ENCODE measurements at regions not wholly inside any gene's neighbourhood (a gene's known extent, or its start where the extent isn't known, plus 50 kb on each side); places are given as distances from the start of the nearest gene placed in this dataset.
"Not testable (repeated sequence)": the region's sequence is repeated elsewhere in the genome, so short reads cannot be mapped to it uniquely, and the experiment has no call there.

DNA sequence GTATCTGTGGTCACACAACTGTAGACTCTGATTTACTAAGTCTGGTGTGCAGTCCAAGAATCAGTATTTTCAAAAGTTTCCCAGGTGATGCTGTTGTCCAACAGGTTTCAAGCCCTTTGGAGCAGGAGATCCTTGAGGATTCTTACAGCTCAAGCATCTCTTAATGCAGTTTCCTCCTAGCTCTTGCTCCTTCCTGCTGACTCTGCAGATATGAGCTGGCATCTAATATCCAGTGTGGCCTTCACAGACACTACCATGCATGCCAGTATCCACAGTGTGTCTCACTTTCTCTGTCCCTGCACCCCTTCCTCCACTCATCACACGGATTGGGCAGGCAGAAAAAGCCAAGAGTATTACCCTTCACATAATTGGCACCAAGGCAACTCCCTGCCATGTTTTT lies 182.2 kb upstream of the TNC start:
- DNase-seq (ENCODE audit: extremely low read depth in 1 of 2, low read depth in 1 of 2), result no peak

- DNase-seq (ENCODE audit: extremely low read depth in 1 of 2, low read depth in 1 of 2), result no peak
Measured at GRCh38 chr9:115300874-115301273, 182.9 kb upstream of the TNC start.

DNA sequence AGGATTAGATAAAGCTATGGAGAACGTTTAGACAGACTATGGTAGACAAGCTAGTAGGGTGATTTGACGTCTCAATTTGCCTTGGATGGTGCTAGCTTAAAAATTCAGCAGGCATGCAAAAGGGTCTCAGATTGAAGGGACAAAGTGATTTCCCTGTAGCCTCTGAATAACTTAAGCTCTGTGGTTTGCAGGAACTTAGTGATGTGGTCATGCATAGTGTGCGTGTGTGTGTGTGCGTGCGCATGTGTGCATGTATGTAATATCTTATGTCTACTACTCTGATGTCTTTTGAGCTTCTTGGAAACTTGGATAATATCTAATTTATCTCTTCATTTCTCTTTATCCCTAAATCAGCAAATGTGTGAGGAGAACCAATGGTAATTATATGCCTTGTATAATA lies 183.6 kb upstream of the TNC start:
- DNase-seq (ENCODE audit: extremely low read depth in 1 of 2, low read depth in 1 of 2), result no peak

DNA sequence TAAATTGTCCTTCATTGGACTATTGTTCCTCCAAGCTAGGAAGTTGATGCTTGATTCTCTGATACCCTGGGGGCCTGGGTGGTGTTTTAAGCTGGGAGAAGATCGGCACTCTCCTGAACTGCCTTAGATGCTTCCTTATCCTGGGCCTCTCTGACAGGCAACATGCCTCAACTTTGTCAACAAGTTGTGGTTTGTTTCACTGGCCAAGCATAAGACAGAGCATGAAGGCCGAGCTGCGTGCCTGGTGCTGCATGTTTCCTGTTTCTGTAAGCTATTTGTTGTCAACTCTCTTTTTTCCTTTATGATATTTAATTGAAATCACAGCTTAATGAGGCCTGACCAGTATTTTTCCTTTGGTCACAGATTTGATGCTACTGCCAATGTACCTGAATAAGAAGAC lies 187.6 kb upstream of the TNC start:
- no peak for DNase-seq (ENCODE audit: extremely low read depth in 1 of 2, low read depth in 1 of 2)

GRCh38 chr9:115306865-115307264 lies 188.9 kb upstream of the TNC start:
- DNase-seq (ENCODE audit: extremely low read depth in 1 of 2, low read depth in 1 of 2), result no peak

DNA sequence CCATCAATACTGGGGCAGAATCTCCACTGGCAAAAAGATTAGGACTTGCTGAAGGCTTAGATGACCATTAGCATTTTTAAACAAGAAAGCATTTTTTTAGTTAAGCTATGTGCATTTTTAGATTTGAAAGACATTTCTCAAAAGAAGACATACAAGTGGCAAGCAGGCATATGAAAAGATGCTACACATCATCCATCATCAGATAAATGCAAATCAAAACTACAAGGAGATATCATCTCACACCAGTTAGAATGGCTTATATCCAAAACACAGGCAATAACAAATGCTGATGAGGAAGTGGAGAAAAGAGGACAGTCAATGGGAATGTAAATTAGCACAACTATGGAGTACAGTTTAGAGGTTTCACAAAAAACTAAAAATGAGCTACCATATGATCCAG lies 195.6 kb upstream of the TNC start:
- DNase-seq (ENCODE audit: extremely low read depth in 1 of 2, low read depth in 1 of 2), result no peak

DNA sequence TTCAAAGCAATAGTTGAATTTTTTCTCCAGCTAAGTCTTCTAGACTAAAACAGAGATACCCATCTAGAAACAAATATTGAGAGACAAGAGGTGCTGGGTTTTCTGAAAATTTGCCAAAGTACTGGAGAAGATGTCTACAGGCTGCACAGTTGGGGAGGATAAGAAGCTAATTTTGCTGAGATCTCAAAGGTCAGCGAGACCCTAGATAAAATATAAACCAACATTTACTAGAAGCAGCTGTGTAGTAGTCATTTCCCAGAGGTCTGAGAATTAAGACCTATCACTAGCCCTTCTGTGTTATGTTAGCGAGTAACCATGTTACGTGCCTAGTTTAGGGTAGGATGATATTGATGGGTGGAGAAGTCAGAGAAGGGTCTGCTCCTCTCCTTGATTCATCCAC lies 208.5 kb upstream of the TNC start:
- no peak for DNase-seq (ENCODE audit: extremely low read depth in 1 of 2, low read depth in 1 of 2)

DNA sequence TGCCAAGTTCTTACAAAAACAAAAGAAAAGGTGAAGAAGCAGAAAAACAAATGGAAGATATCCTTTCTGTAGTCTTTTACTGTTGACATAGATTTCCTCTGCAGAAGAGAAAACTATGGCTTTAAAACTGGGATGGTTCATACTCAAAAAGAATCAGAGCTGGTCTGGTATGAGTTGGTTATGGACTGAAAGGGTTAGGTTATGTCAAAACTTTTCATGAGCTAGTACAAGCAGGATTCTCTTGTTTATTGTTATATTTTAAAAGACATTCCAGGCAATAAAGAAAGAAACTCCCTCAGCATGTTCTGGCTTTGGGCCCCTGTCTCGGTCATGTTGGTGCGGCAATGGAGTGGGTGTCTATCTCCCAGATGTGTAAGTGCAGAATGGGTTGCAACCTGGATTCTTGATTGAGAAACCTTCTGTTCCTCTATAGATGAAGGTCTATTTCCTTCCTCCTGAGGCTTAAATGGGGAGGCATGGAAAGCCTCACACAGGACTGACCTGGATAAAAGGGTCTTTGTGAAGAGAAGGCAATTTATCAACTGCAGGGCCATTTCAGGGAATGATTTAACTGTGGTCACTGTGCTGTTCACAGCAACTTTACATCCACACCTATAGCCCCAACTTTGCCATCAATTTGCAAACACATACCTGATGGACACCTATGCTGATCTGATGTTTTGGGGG lies 209.6 kb upstream of the TNC start:
- no peak for DNase-seq (ENCODE audit: extremely low read depth in 1 of 2, low read depth in 1 of 2)

DNA sequence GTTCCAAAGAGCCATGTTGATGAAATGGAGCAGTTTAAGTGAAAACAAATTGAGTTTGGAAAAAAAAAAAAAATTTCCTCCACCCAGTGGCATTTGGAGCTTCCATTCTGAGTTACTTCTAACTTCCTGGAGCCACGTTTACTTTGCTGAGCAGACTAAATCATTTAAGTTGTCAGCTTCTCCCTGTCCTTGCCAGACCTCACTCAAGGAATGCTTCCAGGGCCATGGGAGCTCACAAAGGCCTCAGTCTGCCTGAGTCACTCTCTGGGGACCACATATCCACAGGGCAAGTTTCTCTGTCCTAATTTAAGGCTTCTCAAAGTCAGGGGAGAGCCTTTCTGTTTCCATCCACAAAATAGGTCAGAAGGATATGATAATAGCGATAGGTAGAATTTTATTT lies 210.3 kb upstream of the TNC start:
- DNase-seq (ENCODE audit: extremely low read depth in 1 of 2, low read depth in 1 of 2), result no peak

DNA sequence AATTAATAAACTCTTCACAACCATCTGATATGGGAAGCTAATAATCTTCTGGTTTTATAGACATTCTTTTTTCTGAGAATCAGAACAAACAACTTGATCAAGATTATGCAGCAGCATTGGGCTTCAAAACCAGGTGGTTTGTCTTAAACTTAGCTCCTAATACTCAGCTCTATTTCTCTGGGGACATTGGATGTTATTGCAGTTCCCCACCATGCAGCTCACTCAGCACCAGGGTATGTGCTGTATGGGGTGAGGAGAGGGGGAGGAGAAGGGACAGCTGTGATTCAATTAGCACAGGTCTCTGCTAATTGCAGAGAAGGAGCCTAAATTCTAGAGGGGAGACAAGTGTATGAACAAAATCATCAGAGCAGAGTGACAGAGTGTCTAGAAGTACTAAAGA lies 210.7 kb upstream of the TNC start:
- no peak for DNase-seq (ENCODE audit: extremely low read depth in 1 of 2, low read depth in 1 of 2)

DNA sequence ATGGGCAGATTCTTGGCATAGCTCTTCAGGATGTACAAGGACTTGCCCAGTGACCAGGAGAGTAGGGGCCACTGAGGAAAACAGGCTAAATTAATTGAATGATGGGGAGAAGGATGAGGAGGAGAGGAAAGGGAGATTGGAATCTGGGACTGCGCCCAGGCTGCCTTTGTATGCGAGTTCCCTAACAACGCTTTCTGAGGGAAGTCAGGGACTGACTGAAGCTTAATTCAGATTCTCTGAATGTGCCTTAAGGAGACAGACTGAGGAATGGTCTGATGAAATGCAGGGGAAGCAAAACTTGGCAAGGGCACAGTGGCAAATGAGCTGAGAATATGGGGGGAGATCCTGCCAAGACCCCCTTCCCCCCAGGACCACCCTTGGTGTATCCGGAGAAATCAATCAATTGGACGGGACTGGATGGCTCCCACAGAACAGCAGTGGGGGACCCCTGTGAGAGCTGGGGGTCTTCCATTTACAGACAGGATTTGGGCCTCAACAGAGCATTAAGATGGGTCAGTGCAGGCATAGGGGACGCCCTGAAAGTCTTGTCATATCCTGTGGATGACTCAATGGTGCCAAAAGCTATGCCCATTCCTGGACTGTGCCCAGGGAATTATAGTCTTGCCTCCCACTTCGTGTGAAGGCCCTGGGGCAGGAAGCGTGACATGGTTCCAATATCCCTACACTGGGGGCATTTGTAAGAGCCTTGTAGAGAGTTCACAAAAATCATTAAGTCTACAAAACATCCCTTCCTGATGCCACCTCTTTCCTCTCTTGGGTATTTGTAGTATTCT lies 215.5 kb upstream of the TNC start:
- no peak for DNase-seq (ENCODE audit: extremely low read depth in 1 of 2, low read depth in 1 of 2)

DNA sequence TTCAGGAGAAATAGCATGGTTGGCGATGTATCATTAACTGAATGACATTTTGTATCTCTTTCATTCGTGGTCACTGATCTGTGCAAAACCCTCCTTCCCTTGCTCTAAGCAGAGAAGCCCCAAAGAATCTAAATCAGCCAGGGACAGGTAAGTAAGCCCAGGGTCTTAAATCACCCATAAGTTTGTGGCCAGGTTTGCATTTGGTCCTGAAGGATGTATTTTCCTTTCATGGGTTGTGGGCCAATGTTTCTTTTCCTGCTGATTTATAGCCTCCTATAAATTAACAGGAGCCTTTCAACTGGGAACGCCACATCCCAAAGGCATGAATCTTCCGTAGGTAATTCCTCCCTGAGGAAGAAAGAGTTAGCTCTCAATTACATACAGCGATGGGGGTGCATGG lies 217.5 kb upstream of the TNC start:
- DNase-seq (ENCODE audit: extremely low read depth in 1 of 2, low read depth in 1 of 2), result no peak

- DNase-seq (ENCODE audit: extremely low read depth in 1 of 2, low read depth in 1 of 2), result no peak
Measured at GRCh38 chr9:115340314-115340713, 222.4 kb upstream of the TNC start.

DNA sequence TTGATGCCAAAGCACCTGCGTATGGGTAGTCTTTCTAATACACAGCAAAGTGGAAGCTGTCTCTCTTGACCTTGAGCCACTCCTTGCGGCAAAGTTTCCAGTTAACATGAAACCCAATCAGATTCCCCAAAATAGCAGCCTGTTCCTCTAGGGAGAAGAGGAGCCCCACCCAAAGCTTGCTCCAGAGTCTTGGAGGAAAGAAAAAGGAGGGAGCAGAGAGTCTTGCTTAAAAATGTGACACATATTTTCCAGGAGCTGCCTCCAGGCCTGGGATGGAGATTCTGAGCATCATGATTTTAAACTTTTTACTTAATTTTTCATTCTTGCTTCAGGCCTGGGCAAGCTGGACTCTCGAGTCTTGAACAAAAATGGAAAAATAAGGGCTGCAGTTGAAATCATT lies 223.5 kb upstream of the TNC start:
- DNase-seq (ENCODE audit: extremely low read depth in 1 of 2, low read depth in 1 of 2), result no peak

GRCh38 chr9:115347776-115348175 lies 229.8 kb upstream of the TNC start:
- DNase-seq (ENCODE audit: extremely low read depth in 1 of 2, low read depth in 1 of 2), result not testable (repeated sequence)

DNA sequence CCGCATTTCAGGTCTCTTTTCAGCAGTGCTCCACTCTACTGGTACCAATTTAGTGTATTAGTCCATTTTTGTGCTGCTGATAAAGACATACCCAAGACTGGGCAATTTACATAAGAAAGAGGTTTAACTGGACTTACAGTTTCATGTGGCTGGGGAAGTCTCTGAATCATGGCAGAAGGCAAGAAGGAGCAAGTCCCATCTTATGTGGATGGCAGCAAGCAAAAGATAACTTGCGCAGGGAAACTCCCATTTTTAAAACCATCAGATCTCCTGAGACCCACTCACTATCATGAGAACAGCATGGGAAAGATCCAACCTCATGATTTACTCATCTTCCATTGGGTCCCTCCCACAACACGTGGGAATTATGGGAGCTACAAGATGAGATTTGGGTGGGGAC lies 231.0 kb upstream of the TNC start:
- DNase-seq (ENCODE audit: extremely low read depth in 1 of 2, low read depth in 1 of 2), result not testable (repeated sequence)

- DNase-seq (ENCODE audit: extremely low read depth in 1 of 2, low read depth in 1 of 2), result no peak
Measured at GRCh38 chr9:115349542-115349941, 231.6 kb upstream of the TNC start.

DNA sequence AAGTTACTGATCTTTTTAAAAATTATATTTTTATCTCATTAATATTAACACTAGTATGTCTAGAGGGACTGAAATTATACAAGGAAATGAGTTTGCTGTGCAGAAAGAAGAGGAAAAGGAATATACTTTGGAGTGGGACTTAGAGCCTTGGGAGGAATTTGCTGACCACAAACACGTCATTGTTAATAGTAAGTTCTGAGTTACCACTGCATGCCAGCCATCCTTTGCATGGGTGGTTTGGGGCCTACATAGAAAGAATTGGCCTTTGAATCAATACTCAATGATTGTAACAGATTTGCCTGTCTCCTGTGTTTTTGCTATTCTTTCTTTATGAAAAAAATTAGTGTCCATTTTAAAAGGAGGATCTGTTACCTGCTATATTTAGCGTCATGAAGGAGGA lies 232.6 kb upstream of the TNC start:
- DNase-seq (ENCODE audit: extremely low read depth in 1 of 2, low read depth in 1 of 2), result no peak

DNA sequence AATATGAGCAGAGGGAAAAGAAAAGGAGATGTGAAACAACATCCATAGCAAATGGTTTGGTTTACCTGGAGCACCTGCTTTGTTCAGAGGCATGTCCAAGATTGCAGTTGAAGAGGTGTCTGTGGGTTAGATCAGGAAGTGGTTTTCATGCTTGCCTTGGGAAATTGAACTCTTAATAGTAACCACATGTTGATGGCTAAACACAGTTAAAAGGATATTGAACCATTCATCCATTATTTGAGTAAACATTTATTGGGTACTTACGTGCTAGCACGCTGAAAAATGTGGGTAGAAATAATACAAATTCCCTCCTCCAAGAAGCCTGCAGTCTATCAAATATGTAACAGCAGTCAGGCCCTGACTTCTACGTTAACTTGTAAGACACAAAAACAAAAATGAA lies 235.7 kb upstream of the TNC start:
- no peak for DNase-seq (ENCODE audit: extremely low read depth in 1 of 2, low read depth in 1 of 2)

GRCh38 chr9:115357821-115358220 lies 239.9 kb upstream of the TNC start:
- DNase-seq (ENCODE audit: extremely low read depth in 1 of 2, low read depth in 1 of 2), result no peak

DNA sequence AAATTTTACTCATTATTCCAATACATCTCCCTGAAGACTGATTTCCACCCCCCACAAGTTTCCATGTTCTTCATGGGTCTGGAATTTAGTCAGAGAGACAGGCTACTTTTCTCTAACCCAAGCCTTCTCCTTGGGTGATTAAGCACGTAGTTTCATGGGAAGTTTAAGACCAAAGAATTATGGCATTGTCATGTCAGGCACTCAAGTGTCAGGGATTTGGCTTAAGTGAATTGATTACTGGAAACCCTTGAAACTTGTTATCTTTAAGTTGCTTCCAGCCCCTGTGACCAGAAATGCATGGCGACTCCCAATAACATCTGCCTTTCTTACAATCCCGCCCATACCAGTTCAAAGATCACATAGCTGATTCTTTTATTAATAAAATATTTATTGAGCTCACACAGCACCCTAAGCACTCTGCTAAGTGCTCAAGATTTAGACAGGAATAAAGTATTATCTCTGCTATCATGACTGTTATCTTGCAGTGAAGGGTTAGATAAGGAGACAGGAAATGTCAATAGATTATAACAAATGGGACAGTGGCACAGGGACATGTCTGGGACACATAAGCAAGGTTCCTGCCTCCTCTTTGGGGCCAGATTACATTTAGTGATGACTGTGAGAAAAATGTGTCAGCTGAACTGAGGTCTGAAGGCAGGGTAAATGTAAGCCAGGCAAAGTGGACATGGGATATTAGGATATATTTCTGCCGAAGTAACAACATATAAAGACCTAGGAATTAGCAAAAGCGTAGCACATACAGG lies 241.2 kb upstream of the TNC start:
- no peak for DNase-seq (ENCODE audit: extremely low read depth in 1 of 2, low read depth in 1 of 2)

DNA sequence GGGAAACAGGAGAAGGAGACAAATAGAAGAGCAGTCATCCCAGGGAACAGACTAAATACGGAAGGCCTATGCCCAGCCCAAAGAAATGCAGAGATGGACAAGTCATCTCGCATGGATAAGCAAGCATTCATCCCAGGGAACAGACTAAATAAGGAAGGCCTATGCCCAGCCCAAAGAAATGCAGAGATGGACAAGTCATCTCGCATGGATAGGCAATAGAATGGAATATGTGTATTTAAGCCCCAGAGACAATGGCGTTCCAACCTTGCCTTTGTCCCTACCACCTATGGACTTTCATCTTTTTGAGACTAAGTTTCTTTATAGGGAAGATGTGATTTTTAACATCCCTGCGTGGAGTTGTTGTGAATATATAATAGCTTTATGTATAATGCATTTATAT lies 242.2 kb upstream of the TNC start:
- no peak for DNase-seq (ENCODE audit: extremely low read depth in 1 of 2, low read depth in 1 of 2)

Data from stimulated activated CD8-positive, alpha-beta memory T cell treated with anti-CD3 and anti-CD28 coated beads, Interleukin-7, amount 100 ng/mL, for 48 hours (primary cell).